Activated naive CD4-positive, alpha-beta T cell treated with anti-CD3 and anti-CD28 coated beads, Interleukin-2, amount 50 U/mL, for 24 hours (primary cell): ENCODE measurements at regions not wholly inside any gene's neighbourhood (a gene's known extent, or its start where the extent isn't known, plus 50 kb on each side); places are given as distances from the start of the nearest gene placed in this dataset.
"Not testable (repeated sequence)": the region's sequence is repeated elsewhere in the genome, so short reads cannot be mapped to it uniquely, and the experiment has no call there.

Experiments
- H3K27ac Mint-ChIP-seq: one replicate; pipeline ENCODE4 v1.8.0; 2021; ENCODE audit warnings: mild to moderate bottlenecking, mixed read lengths
- H3K27me3 Mint-ChIP-seq: one replicate; pipeline ENCODE4 v1.8.0; 2021; ENCODE audit warnings: mixed read lengths
- H3K36me3 Mint-ChIP-seq: one replicate; pipeline ENCODE4 v1.8.0; 2021; ENCODE audit warnings: mixed read lengths
- H3K4me1 Mint-ChIP-seq: one replicate; pipeline ENCODE4 v1.8.0; 2021; ENCODE audit warnings: mixed read lengths
- H3K4me3 Mint-ChIP-seq: one replicate; pipeline ENCODE4 v1.8.0; 2021; ENCODE audit warnings: mild to moderate bottlenecking, mixed read lengths
- H3K9me3 Mint-ChIP-seq: one replicate; pipeline ENCODE4 v1.8.0; 2021; ENCODE audit warnings: mixed read lengths

GRCh38 chr2:80947601-80948130 lies 643.1 kb upstream of the LRRTM1 start:
- Mint-ChIP-seq H3K27ac (no peak overlapping the region), H3K27me3 (no peaks in the 10 kb centered on the region), H3K36me3 (no peaks in the 10 kb centered on the region), H3K9me3 (peaks cover 16% of the 10 kb centered on the region), H3K4me1 (no peaks in the 10 kb centered on the region), H3K4me3 (no peak overlapping the region)

- Mint-ChIP-seq H3K4me3 (no peak overlapping the region), H3K4me1 (no peaks in the 10 kb centered on the region), H3K27me3 (no peaks in the 10 kb centered on the region), H3K36me3 (no peaks in the 10 kb centered on the region), H3K27ac (no peak overlapping the region), H3K9me3 (peaks cover 2% of the 10 kb centered on the region)
Measured at GRCh38 chr2:80943487-80943886, 638.9 kb upstream of the LRRTM1 start.

- H3K4me3 Mint-ChIP-seq = no peak overlapping the region
- no peaks in the 10 kb centered on the region for H3K4me1 Mint-ChIP-seq
- no peaks in the 10 kb centered on the region for H3K36me3 Mint-ChIP-seq
- peaks cover 9% of the 10 kb centered on the region for H3K9me3 Mint-ChIP-seq
- H3K27ac Mint-ChIP-seq = no peak overlapping the region
- H3K27me3 Mint-ChIP-seq = no peaks in the 10 kb centered on the region
Measured at GRCh38 chr2:80942766-80943165, 638.2 kb upstream of the LRRTM1 start.

GRCh38 chr2:80938463-80938862 lies 633.9 kb upstream of the LRRTM1 start:
- Mint-ChIP-seq H3K27ac (no peak overlapping the region), H3K27me3 (no peaks in the 10 kb centered on the region), H3K4me1 (no peaks in the 10 kb centered on the region), H3K9me3 (peaks cover 10% of the 10 kb centered on the region), H3K36me3 (no peaks in the 10 kb centered on the region), H3K4me3 (no peak overlapping the region)

GRCh38 chr2:80931820-80932219 lies 627.3 kb upstream of the LRRTM1 start:
- H3K4me3 Mint-ChIP-seq, H3K36me3 Mint-ChIP-seq, H3K4me1 Mint-ChIP-seq, H3K27me3 Mint-ChIP-seq, H3K27ac Mint-ChIP-seq: not testable (repeated sequence)
- H3K9me3 Mint-ChIP-seq = peaks cover 20% of the 10 kb centered on the region

- H3K36me3 Mint-ChIP-seq = no peaks in the 10 kb centered on the region
- no peak overlapping the region for H3K4me3 Mint-ChIP-seq
- no peaks in the 10 kb centered on the region for H3K27me3 Mint-ChIP-seq
- H3K27ac Mint-ChIP-seq = no peak overlapping the region
- H3K4me1 Mint-ChIP-seq = no peaks in the 10 kb centered on the region
- H3K9me3 Mint-ChIP-seq = peaks cover 20% of the 10 kb centered on the region
Measured at GRCh38 chr2:80930777-80931176, 626.2 kb upstream of the LRRTM1 start.

GRCh38 chr2:80926168-80926567 lies 621.6 kb upstream of the LRRTM1 start:
- Mint-ChIP-seq H3K27ac (no peak overlapping the region), H3K27me3 (no peaks in the 10 kb centered on the region), H3K36me3 (no peaks in the 10 kb centered on the region), H3K9me3 (peaks cover 20% of the 10 kb centered on the region), H3K4me1 (no peaks in the 10 kb centered on the region), H3K4me3 (no peak overlapping the region)

- H3K9me3 Mint-ChIP-seq = peaks cover 11% of the 10 kb centered on the region
- H3K27ac Mint-ChIP-seq = no peak overlapping the region
- H3K27me3 Mint-ChIP-seq = no peaks in the 10 kb centered on the region
- H3K4me1 Mint-ChIP-seq = no peaks in the 10 kb centered on the region
- no peak overlapping the region for H3K4me3 Mint-ChIP-seq
- no peaks in the 10 kb centered on the region for H3K36me3 Mint-ChIP-seq
Measured at GRCh38 chr2:80896576-80896975, 592.0 kb upstream of the LRRTM1 start.

- Mint-ChIP-seq H3K4me3 (no peak overlapping the region), H3K4me1 (no peaks in the 10 kb centered on the region), H3K27me3 (no peaks in the 10 kb centered on the region), H3K36me3 (no peaks in the 10 kb centered on the region), H3K9me3 (peaks cover 6% of the 10 kb centered on the region), H3K27ac (no peak overlapping the region)
Measured at GRCh38 chr2:80894486-80894885, 589.9 kb upstream of the LRRTM1 start.

- H3K27me3 Mint-ChIP-seq = no peaks in the 10 kb centered on the region
- H3K9me3 Mint-ChIP-seq = peaks cover 6% of the 10 kb centered on the region
- H3K36me3 Mint-ChIP-seq = no peaks in the 10 kb centered on the region
- no peak overlapping the region for H3K4me3 Mint-ChIP-seq
- H3K27ac Mint-ChIP-seq = no peak overlapping the region
- H3K4me1 Mint-ChIP-seq = no peaks in the 10 kb centered on the region
Measured at GRCh38 chr2:80893711-80894110, 589.2 kb upstream of the LRRTM1 start.

GRCh38 chr2:80889009-80889408 lies 584.5 kb upstream of the LRRTM1 start:
- Mint-ChIP-seq H3K9me3 (peaks cover 6% of the 10 kb centered on the region), H3K4me1 (no peaks in the 10 kb centered on the region), H3K27ac (no peak overlapping the region), H3K4me3 (no peak overlapping the region), H3K27me3 (no peaks in the 10 kb centered on the region), H3K36me3 (no peaks in the 10 kb centered on the region)

- H3K27me3 Mint-ChIP-seq = no peaks in the 10 kb centered on the region
- no peak overlapping the region for H3K27ac Mint-ChIP-seq
- no peaks in the 10 kb centered on the region for H3K36me3 Mint-ChIP-seq
- H3K9me3 Mint-ChIP-seq = peaks cover 8% of the 10 kb centered on the region
- H3K4me3 Mint-ChIP-seq = no peak overlapping the region
- H3K4me1 Mint-ChIP-seq = no peaks in the 10 kb centered on the region
Measured at GRCh38 chr2:80887841-80888378, 583.4 kb upstream of the LRRTM1 start.

- H3K36me3 Mint-ChIP-seq = no peaks in the 10 kb centered on the region
- no peaks in the 10 kb centered on the region for H3K27me3 Mint-ChIP-seq
- no peak overlapping the region for H3K4me3 Mint-ChIP-seq
- H3K9me3 Mint-ChIP-seq = peaks cover 4% of the 10 kb centered on the region
- no peak overlapping the region for H3K27ac Mint-ChIP-seq
- H3K4me1 Mint-ChIP-seq = no peaks in the 10 kb centered on the region
Measured at GRCh38 chr2:80874374-80874773, 569.8 kb upstream of the LRRTM1 start.

- Mint-ChIP-seq H3K4me3 (no peak overlapping the region), H3K27me3 (no peaks in the 10 kb centered on the region), H3K27ac (no peak overlapping the region), H3K9me3 (peaks cover 5% of the 10 kb centered on the region), H3K36me3 (no peaks in the 10 kb centered on the region), H3K4me1 (no peaks in the 10 kb centered on the region)
Measured at GRCh38 chr2:80869858-80870438, 565.4 kb upstream of the LRRTM1 start.

- no peak overlapping the region for H3K27ac Mint-ChIP-seq
- H3K4me1 Mint-ChIP-seq = no peaks in the 10 kb centered on the region
- peaks cover 10% of the 10 kb centered on the region for H3K9me3 Mint-ChIP-seq
- H3K27me3 Mint-ChIP-seq = no peaks in the 10 kb centered on the region
- no peaks in the 10 kb centered on the region for H3K36me3 Mint-ChIP-seq
- H3K4me3 Mint-ChIP-seq = no peak overlapping the region
Measured at GRCh38 chr2:80863147-80863714, 558.7 kb upstream of the LRRTM1 start.

- Mint-ChIP-seq H3K9me3 (peaks cover 6% of the 10 kb centered on the region), H3K36me3 (no peaks in the 10 kb centered on the region), H3K27me3 (no peaks in the 10 kb centered on the region), H3K4me1 (no peaks in the 10 kb centered on the region), H3K27ac (no peak overlapping the region), H3K4me3 (no peak overlapping the region)
Measured at GRCh38 chr2:80858965-80859364, 554.4 kb upstream of the LRRTM1 start.
